CD4-positive, alpha-beta T cell (primary cell): ENCODE measurements at regions not wholly inside any gene's neighbourhood (a gene's known extent, or its start where the extent isn't known, plus 50 kb on each side); places are given as distances from the start of the nearest gene placed in this dataset.

ENCODE experiments used
- ATAC-seq: fragments of 200-7000 bp; cut with Tn5 transposase; one replicate; pipeline ENCODE4 v1.10.0; 2022; ENCODE audit warnings: mild to moderate bottlenecking; ENCODE audit not compliant: poor library complexity
- CTCF ChIA-PET: fragments of 350-600 bp; sonication (Branson Sonifier 250); formaldehyde crosslinking; loops from one replicate; lab custom pipeline; 2021; ENCODE audit warnings: antibody characterized with exemption, inconsistent platforms; lab: Charles Lee
- POLR2A ChIA-PET: fragments of 350-600 bp; sonication (Branson Sonifier 250); formaldehyde crosslinking; loops from one replicate; lab custom pipeline; 2021; ENCODE audit warnings: antibody characterized with exemption, inconsistent platforms; lab: Charles Lee
- DNase-seq, 14 experiments: peaks; one replicate each; pipeline ENCODE4 v3.0.0-alpha.2; 2013 to 2020; ENCODE audit warnings: mixed read lengths in 2 of 14
- H3K27ac ChIP-seq, 2 donors: one replicate each; pipeline versions ENCODE4 v1.5.1 to v1.7.0; 2013; ENCODE audit warnings: low read length in 2 of 2, low read depth in 1 of 2, mild to moderate bottlenecking in 1 of 2
- H3K27me3 ChIP-seq, 2 experiments: 1 replicate in 1 of 2; 2 replicates in 1 of 2; pipeline versions ENCODE4 v1.6.1 to v1.7.0; 2013; ENCODE audit warnings: low read length in 2 of 2, control low read depth in 1 of 2, mild to moderate bottlenecking in 1 of 2, moderate library complexity in 1 of 2; ENCODE audit not compliant: insufficient read depth in 2 of 2, control insufficient read depth in 1 of 2
- H3K36me3 ChIP-seq: one replicate; pipeline ENCODE4 v1.6.1; 2013; ENCODE audit warnings: low read length, control low read depth; ENCODE audit not compliant: insufficient read depth
- H3K4me1 ChIP-seq: one replicate; pipeline ENCODE4 v1.6.1; 2013; ENCODE audit warnings: low read length, control low read depth; ENCODE audit not compliant: insufficient read depth
- H3K4me3 ChIP-seq: one replicate; pipeline ENCODE4 v1.5.1; 2013; ENCODE audit warnings: mild to moderate bottlenecking, low read length, moderate library complexity
- H3K9me3 ChIP-seq, 2 experiments: 1 replicate in 1 of 2; 2 replicates in 1 of 2; pipeline versions ENCODE4 v1.6.1 to v1.7.0; 2013; ENCODE audit warnings: low read length in 2 of 2, mild to moderate bottlenecking in 2 of 2, control low read depth in 1 of 2, moderate library complexity in 1 of 2; ENCODE audit not compliant: control insufficient read depth in 1 of 2, insufficient read depth in 1 of 2
- H3K27ac Mint-ChIP-seq: one replicate; pipeline ENCODE4 v1.8.0; 2020; ENCODE audit warnings: mixed read lengths
- H3K27me3 Mint-ChIP-seq: one replicate; pipeline ENCODE4 v1.8.0; 2021; ENCODE audit warnings: mixed read lengths
- H3K36me3 Mint-ChIP-seq: one replicate; pipeline ENCODE4 v1.8.0; 2021; ENCODE audit warnings: low read depth, mixed read lengths
- H3K4me1 Mint-ChIP-seq: one replicate; pipeline ENCODE4 v1.8.0; 2021; ENCODE audit warnings: low read depth, mixed read lengths
- H3K4me3 Mint-ChIP-seq: one replicate; pipeline ENCODE4 v1.8.0; 2020; ENCODE audit warnings: mild to moderate bottlenecking, mixed read lengths
- H3K9me3 Mint-ChIP-seq: one replicate; pipeline ENCODE4 v1.8.0; 2020; ENCODE audit warnings: mixed read lengths
- CTCF ChIP-seq: fragments of 200-600 bp; IDR thresholded peaks from one replicate; pipeline ENCODE4 v1.8.0; 2022; ENCODE audit warnings: antibody characterized with exemption, mild to moderate bottlenecking
- intact Hi-C, 2 experiments: fragments of 100-400 bp; cut with DNase I in 1 of 2; cut with micrococcal nuclease in 1 of 2; formaldehyde crosslinking; loops; one replicate each; pipeline versions ENCODE4 v1.15.1 to v1.9.0; 2023 to 2025; cut with DNase I, micrococcal nuclease

DNA sequence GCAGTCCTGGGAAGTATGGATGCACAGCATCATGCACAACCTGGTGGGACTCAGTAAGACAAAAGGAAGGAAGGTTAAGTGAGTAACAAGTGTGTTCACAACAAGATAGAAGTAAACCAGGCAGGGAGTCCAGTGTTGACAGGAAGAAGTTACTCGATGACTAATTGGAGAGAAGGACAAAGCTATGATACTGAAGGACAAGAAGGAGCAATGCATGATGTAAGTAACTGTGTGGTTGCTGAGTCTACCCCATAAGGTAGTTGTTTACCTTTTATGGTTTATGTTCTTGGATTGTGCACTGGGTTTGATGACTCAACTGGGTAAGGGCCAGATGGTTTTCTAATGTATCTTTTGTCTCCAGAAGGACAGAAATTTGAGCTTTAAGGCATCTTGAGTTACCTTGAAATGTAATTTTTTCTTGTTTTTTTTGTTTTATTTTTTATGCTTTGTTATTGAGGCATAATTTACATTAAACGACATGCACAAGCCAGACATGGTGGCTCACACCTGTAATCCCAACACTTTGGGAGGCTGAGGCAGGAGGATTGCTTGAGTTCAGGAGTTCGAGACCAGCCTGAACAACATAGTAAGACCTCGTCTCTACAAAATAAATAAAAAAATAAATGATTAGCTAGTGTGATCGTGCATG is 89.2 kb upstream of the CAST start:
- intact Hi-C loops = loop anchor here in 1 of 2 experiments (10.0 kb wide), 1 partner anchor 58 kb away; no protein-coding TSS in a partner anchor
- ChIA-PET CTCF (no interaction called here), POLR2A (interaction anchor here (0.6 kb wide), 1 partner anchor 455 kb away, joined by 5 read pairs; no protein-coding TSS in a partner anchor)
- Histone ChIP-seq H3K27ac (no peak overlapping the region), H3K9me3 (no peaks in the 10 kb centered on the region), H3K36me3 (no peaks in the 10 kb centered on the region), H3K4me1 (no peaks in the 10 kb centered on the region), H3K27me3 (no peaks in the 10 kb centered on the region), H3K4me3 (no peak overlapping the region)
- no peak for TF ChIP-seq CTCF
- no peaks in the 10 kb centered on the region for H3K9me3 Mint-ChIP-seq
- H3K4me3 Mint-ChIP-seq = no peak overlapping the region
- no peak overlapping the region for H3K27ac Mint-ChIP-seq
- ATAC-seq = no peak
- DNase-seq = no peak
- H3K36me3 Mint-ChIP-seq = no peaks in the 10 kb centered on the region
- no peaks in the 10 kb centered on the region for H3K4me1 Mint-ChIP-seq
- H3K27me3 Mint-ChIP-seq = peaks cover 6% of the 10 kb centered on the region

- CTCF ChIA-PET = no interaction called here
- Mint-ChIP-seq H3K9me3 (no peaks in the 10 kb centered on the region), H3K4me1 (no peaks in the 10 kb centered on the region), H3K4me3 (no peak overlapping the region), H3K27ac (no peak overlapping the region), H3K27me3 (peaks cover 6% of the 10 kb centered on the region), H3K36me3 (no peaks in the 10 kb centered on the region)
- ATAC-seq (no peak), DNase-seq (no peak)
- POLR2A ChIA-PET = interaction anchor here (0.6 kb wide), 1 partner anchor 456 kb away, joined by 5 read pairs; no protein-coding TSS in a partner anchor
- no peaks in the 10 kb centered on the region for H3K9me3 ChIP-seq
- no peak overlapping the region for H3K27ac ChIP-seq
- TF ChIP-seq CTCF = no peak
- no peaks in the 10 kb centered on the region for H3K27me3 ChIP-seq
- no peak overlapping the region for H3K4me3 ChIP-seq
- no peaks in the 10 kb centered on the region for H3K36me3 ChIP-seq
- intact Hi-C loops = loop anchor here in 1 of 2 experiments (10.0 kb wide), 1 partner anchor 59 kb away; no protein-coding TSS in a partner anchor
- no peaks in the 10 kb centered on the region for H3K4me1 ChIP-seq
Measured at GRCh38 chr5:96573513-96573894, 88.7 kb upstream of the CAST start.

DNA sequence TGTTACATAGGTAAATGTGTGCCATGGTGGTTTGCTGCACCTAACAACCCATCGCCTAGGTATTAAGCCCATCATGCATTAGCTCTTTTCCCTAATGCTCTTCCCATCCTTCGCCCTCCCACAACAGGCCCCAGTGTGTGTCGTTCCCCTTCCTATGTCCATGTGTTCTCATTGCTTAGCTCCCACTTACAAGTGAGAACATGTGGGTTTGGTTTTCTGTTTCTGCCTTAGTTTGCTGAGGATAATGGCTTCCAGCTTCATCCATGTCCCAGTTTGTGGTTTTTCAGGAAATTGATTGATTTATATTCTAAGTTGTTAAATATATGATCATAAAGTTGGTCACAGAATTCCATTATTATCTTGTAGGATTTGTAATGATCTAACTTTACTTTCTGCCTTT is 85.3 kb upstream of the CAST start:
- no peaks in the 10 kb centered on the region for H3K9me3 ChIP-seq
- ATAC-seq (no peak), DNase-seq (no peak)
- H3K36me3 ChIP-seq = no peaks in the 10 kb centered on the region
- Mint-ChIP-seq H3K4me3 (no peak overlapping the region), H3K27me3 (peaks cover 19% of the 10 kb centered on the region), H3K9me3 (no peaks in the 10 kb centered on the region), H3K27ac (no peak overlapping the region), H3K4me1 (no peaks in the 10 kb centered on the region), H3K36me3 (no peaks in the 10 kb centered on the region)
- no peak overlapping the region for H3K27ac ChIP-seq
- CTCF ChIA-PET = interaction anchor here (1.0 kb wide), 1 partner anchor 9 kb away, joined by 3 read pairs; no protein-coding TSS in a partner anchor
- intact Hi-C loops = loop anchor here in 1 of 2 experiments (10.0 kb wide), 1 partner anchor 62 kb away; no protein-coding TSS in a partner anchor
- no peak for TF ChIP-seq CTCF
- H3K4me1 ChIP-seq = no peaks in the 10 kb centered on the region
- POLR2A ChIA-PET = no interaction called here
- no peak overlapping the region for H3K4me3 ChIP-seq
- no peaks in the 10 kb centered on the region for H3K27me3 ChIP-seq
